HepG2 (cell line): ENCODE measurements at regions not wholly inside any gene's neighbourhood (a gene's known extent, or its start where the extent isn't known, plus 50 kb on each side); places are given as distances from the start of the nearest gene placed in this dataset.

Experiments
- ATAC-seq: fragments of 200-7000 bp; cut with Tn5 transposase; 3 replicates; pipeline ENCODE4 v1.9.1; 2020; ENCODE audit warnings: mild to moderate bottlenecking, moderate library complexity
- BruUV-seq: library from RNA; stranded (reverse); fragments of 400-500 nt; replicated peaks from 2 replicates; lab custom pipeline; 2021; lab: Mats Ljungman, UMichigan
- CTCF ChIA-PET: fragments of 300-600 bp; formaldehyde crosslinking; extraction: SDS; loops from one replicate; lab custom pipeline; 2021; ENCODE audit warnings: low total read pairs, inconsistent platforms, low intra/inter-chr PET ratio; lab: Yijun Ruan, JAX
- POLR2A ChIA-PET: fragments of 350-600 bp; sonication (Branson Sonifier 250); formaldehyde crosslinking; loops from one replicate; lab custom pipeline; 2020; ENCODE audit warnings: antibody characterized with exemption, inconsistent platforms; lab: Yijun Ruan, JAX
- DNase-seq: peaks from one replicate; pipeline ENCODE4 v3.0.0-alpha.2; 2015; ENCODE audit warnings: low spot score
- FAIRE-seq: peaks from 3 replicates; lab custom pipeline; 2011; peaks lifted over from hg19 to GRCh38; lab: Jason Lieb, UNC
- H2AFZ ChIP-seq: one replicate; pipeline ENCODE4 v1.6.1; 2011; ENCODE audit warnings: low read length, inconsistent platforms
- H3K27ac ChIP-seq: fragments of 300-600 bp; 3 replicates; pipeline ENCODE4 v1.8.0; 2011; ENCODE audit warnings: mixed run types, mild to moderate bottlenecking, mixed read lengths, low read length, inconsistent platforms; ENCODE audit not compliant: insufficient read depth; ENCODE audit errors: extremely low read length
- H3K27me3 ChIP-seq, 2 experiments: fragments of 200-600 bp in 1 of 2; 2 replicates in 1 of 2; 3 replicates in 1 of 2; pipeline versions ENCODE4 v1.6.0 to v1.8.0; 2011; ENCODE audit warnings: low read length in 2 of 2, mild to moderate bottlenecking in 2 of 2, moderate library complexity in 2 of 2, inconsistent platforms in 1 of 2; ENCODE audit not compliant: insufficient read depth in 2 of 2, control insufficient read depth in 1 of 2
- H3K36me3 ChIP-seq, 2 experiments: fragments of 200-600 bp in 1 of 2; replicated peaks in 1 of 2; 2 replicates in 1 of 2; 3 replicates in 1 of 2; pipeline versions ENCODE4 v1.5.1 to v1.8.0; 2011; ENCODE audit warnings: low read length in 2 of 2, inconsistent platforms in 1 of 2; ENCODE audit not compliant: insufficient read depth in 2 of 2, control insufficient read depth in 1 of 2
- H3K4me1 ChIP-seq: 2 replicates; pipeline ENCODE4 v1.5.1; 2012; ENCODE audit warnings: low read length, inconsistent platforms; ENCODE audit not compliant: insufficient read depth
- H3K4me2 ChIP-seq: 2 replicates; pipeline ENCODE4 v1.6.0; 2011; ENCODE audit warnings: low read depth, low read length, inconsistent platforms
- H3K4me3 ChIP-seq, 3 experiments: fragments of 200-600 bp in 1 of 3; sonication (generic), shearing (Covaris generic) in 1 of 3; replicated peaks in 1 of 3; 2 replicates each; pipeline ENCODE4 v1.5.1; 2011 to 2016; ENCODE audit warnings: low read length in 3 of 3, inconsistent platforms in 2 of 3, low read depth in 2 of 3, mild to moderate bottlenecking in 2 of 3, control low read depth in 1 of 3, mixed read lengths in 1 of 3; ENCODE audit not compliant: insufficient read depth in 1 of 3
- H3K79me2 ChIP-seq: one replicate; pipeline ENCODE4 v1.6.1; 2011; ENCODE audit warnings: low read length, inconsistent platforms; ENCODE audit not compliant: insufficient read depth
- H3K9ac ChIP-seq: 2 replicates; pipeline ENCODE4 v1.6.0; 2011; ENCODE audit warnings: mild to moderate bottlenecking, low read depth, low read length, inconsistent platforms; ENCODE audit not compliant: insufficient read depth
- H3K9me3 ChIP-seq: 2 replicates; pipeline ENCODE4 v1.5.1; 2012; ENCODE audit warnings: mild to moderate bottlenecking, low read length
- H4K20me1 ChIP-seq: 2 replicates; pipeline ENCODE4 v1.6.0; 2011; ENCODE audit warnings: inconsistent platforms, mild to moderate bottlenecking, low read length, moderate library complexity; ENCODE audit not compliant: insufficient read depth
- ATF1 ChIP-seq: IDR thresholded peaks from 2 replicates; pipeline ENCODE4 v1.6.1; 2016; ENCODE audit warnings: mild to moderate bottlenecking, control low read depth
- DDIT3 ChIP-seq: sonication (generic); formaldehyde crosslinking; IDR thresholded peaks from 2 replicates; pipeline ENCODE4 v1.4.0; 2020; ENCODE audit warnings: mild to moderate bottlenecking, missing genetic modification reagents
- GZF1 ChIP-seq: sonication (generic); formaldehyde crosslinking; IDR thresholded peaks from 2 replicates; pipeline ENCODE4 v1.5.1; 2020; ENCODE audit warnings: mild to moderate bottlenecking, missing genetic modification reagents
- ISL2 ChIP-seq: sonication (generic); formaldehyde crosslinking; IDR thresholded peaks from 2 replicates; pipeline ENCODE4 v1.5.0; 2020; ENCODE audit warnings: missing genetic modification reagents
- MED8 ChIP-seq: sonication (generic); formaldehyde crosslinking; IDR thresholded peaks from 2 replicates; pipeline ENCODE4 v1.8.1; 2023; ENCODE audit warnings: mild to moderate bottlenecking, missing genetic modification reagents; ENCODE audit not compliant: insufficient replicate concordance
- PHF20 ChIP-seq: sonication (generic); formaldehyde crosslinking; IDR thresholded peaks from 2 replicates; pipeline ENCODE4 v1.5.0; 2020; ENCODE audit warnings: mild to moderate bottlenecking, missing genetic modification reagents
- POGZ ChIP-seq: sonication (generic); formaldehyde crosslinking; IDR thresholded peaks from 2 replicates; pipeline ENCODE4 v1.4.0; 2020; ENCODE audit warnings: mild to moderate bottlenecking, missing genetic modification reagents
- SIX4 ChIP-seq: sonication (generic); formaldehyde crosslinking; IDR thresholded peaks from 2 replicates; pipeline ENCODE4 v1.4.0; 2020; ENCODE audit warnings: missing genetic modification reagents
- SRSF1 ChIP-seq: fragments of 200-400 bp; formaldehyde crosslinking; optimal IDR thresholded peaks from 2 replicates; pipeline ENCODE3; 2017; ENCODE audit warnings: mild to moderate bottlenecking, low read depth, low read length, moderate library complexity
- ZNF264 ChIP-seq: sonication (generic); formaldehyde crosslinking; IDR thresholded peaks from 2 replicates; pipeline ENCODE4 v1.4.0; 2020; ENCODE audit warnings: missing genetic modification reagents
- ZNF274 ChIP-seq: sonication (generic); formaldehyde crosslinking; IDR thresholded peaks from 2 replicates; pipeline ENCODE4 v1.5.1; 2020; ENCODE audit warnings: mild to moderate bottlenecking, missing genetic modification reagents
- ZNF33A ChIP-seq: sonication (generic); formaldehyde crosslinking; IDR thresholded peaks from 2 replicates; pipeline ENCODE4 v1.5.1; 2020; ENCODE audit warnings: missing genetic modification reagents, mild to moderate bottlenecking, moderate library complexity, borderline replicate concordance
- WGBS: methylation state at CpG from one replicate; pipeline ENCODE4 v1.1.6; 2017; ENCODE audit warnings: low lambda C conversion rate; 5-methylcytosine and 5-hydroxymethylcytosine counted together
- in situ Hi-C: cut with HindIII; loops from 2 replicates; pipeline ENCODE4 v1.10.0; 2017; ENCODE audit warnings: low pct_unique_long_range_greater_than_20kb; ENCODE audit not compliant: extremely low pct_ligation_motif_present
- intact Hi-C: fragments of 100-400 bp; cut with micrococcal nuclease; formaldehyde crosslinking; loops from one replicate; pipeline ENCODE4 v1.10.0; 2022; ENCODE audit not compliant: unreplicated experiment

- intact Hi-C loops (no loop called here), in situ Hi-C loops (no loop called here)
- no TSS peak for BruUV-seq
- 7% methylated on average over 2 of the region's 2 CpGs for WGBS
- H3K4me2 ChIP-seq, result no peak overlapping the region
- H2AFZ ChIP-seq, result no peak overlapping the region
- H3K9me3 ChIP-seq, result no peaks in the 10 kb centered on the region
- H3K27me3 ChIP-seq, result no peaks in the 10 kb centered on the region
- ChIA-PET CTCF (no interaction called here), POLR2A (no interaction called here)
- H3K79me2 ChIP-seq, result no peaks in the 10 kb centered on the region
- no peak overlapping the region for H3K4me3 ChIP-seq
- DNase-seq (no peak), ATAC-seq (no peak), FAIRE-seq (no peak)
- no peak overlapping the region for H3K27ac ChIP-seq
- no peaks in the 10 kb centered on the region for H4K20me1 ChIP-seq
- H3K9ac ChIP-seq, result no peak overlapping the region
- TF ChIP-seq POGZ (CRISPR knock-in tag), result no peak
- TF ChIP-seq DDIT3 (CRISPR knock-in tag), result no peak
- no peak for TF ChIP-seq ATF1 (CRISPR knock-in tag)
- no peak for TF ChIP-seq ZNF264 (CRISPR knock-in tag)
- TF ChIP-seq ISL2 (CRISPR knock-in tag), result no peak
- H3K4me1 ChIP-seq, result no peaks in the 10 kb centered on the region
- H3K36me3 ChIP-seq, result no peaks in the 10 kb centered on the region
These were observed 103.3 kb upstream of the BTG1 start for GRCh38 chr12:92248977-92249376.

GRCh38 chr12:92244036-92244435 is 98.4 kb upstream of the BTG1 start:
- Histone ChIP-seq H3K4me3 (no peak overlapping the region), H3K36me3 (no peaks in the 10 kb centered on the region), H3K79me2 (no peaks in the 10 kb centered on the region), H3K27ac (no peak overlapping the region), H2AFZ (no peak overlapping the region), H4K20me1 (no peaks in the 10 kb centered on the region), H3K4me1 (no peaks in the 10 kb centered on the region)
- BruUV-seq, result no TSS peak
- ATAC-seq, result no peak
- POLR2A ChIA-PET, result no interaction called here
- in situ Hi-C loops, result no loop called here
- no peak for FAIRE-seq
- no peak for DNase-seq
- TF ChIP-seq ZNF33A (CRISPR knock-in tag) (no peak), SRSF1 (no peak), GZF1 (CRISPR knock-in tag) (no peak), PHF20 (no peak), ZNF274 (CRISPR knock-in tag) (no peak), MED8 (CRISPR knock-in tag) (no peak), SIX4 (CRISPR knock-in tag) (no peak)
- TF ChIP-seq, all 625 proteins: peak for 0
- Histone ChIP-seq H3K9me3 (no peaks in the 10 kb centered on the region), H3K27me3 (no peaks in the 10 kb centered on the region), H3K4me2 (no peak overlapping the region), H3K9ac (no peak overlapping the region)
- WGBS, result 4% methylated on average over 3 of the region's 3 CpGs
- intact Hi-C loops, result no loop called here
- CTCF ChIA-PET, result no interaction called here
